ENCODE measurements at regions not wholly inside any gene's neighbourhood (a gene's known extent, or its start where the extent isn't known, plus 50 kb on each side); places are given as distances from the start of the nearest gene placed in this dataset.

DNA sequence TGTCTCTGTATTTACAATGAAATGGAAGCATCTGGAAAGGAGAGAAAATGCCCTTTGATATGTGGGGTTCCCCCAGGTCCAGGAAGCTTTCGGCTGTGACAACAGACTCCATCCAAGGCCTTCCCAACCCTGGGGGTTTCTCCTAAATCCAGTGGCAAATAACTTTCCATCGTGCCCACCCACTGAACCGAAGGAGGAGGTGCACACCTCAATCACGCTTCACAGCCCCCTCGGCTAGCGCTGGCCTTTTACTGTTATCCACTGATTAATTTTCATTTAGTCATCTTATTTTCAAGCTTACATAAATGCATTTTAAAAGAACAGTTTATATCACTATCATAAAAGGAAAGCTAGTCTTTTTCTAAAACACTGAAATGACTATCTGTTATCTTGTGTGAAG is 286.8 kb upstream of the ZMIZ1 start:
- no peak for DNase-seq (ENCODE audit: low read depth in 2 of 3, low spot score in 2 of 3)

- DNase-seq (ENCODE audit: low read depth in 2 of 3, low spot score in 2 of 3) = no peak
Measured at GRCh38 chr10:78782441-78782840, 286.3 kb upstream of the ZMIZ1 start.

DNA sequence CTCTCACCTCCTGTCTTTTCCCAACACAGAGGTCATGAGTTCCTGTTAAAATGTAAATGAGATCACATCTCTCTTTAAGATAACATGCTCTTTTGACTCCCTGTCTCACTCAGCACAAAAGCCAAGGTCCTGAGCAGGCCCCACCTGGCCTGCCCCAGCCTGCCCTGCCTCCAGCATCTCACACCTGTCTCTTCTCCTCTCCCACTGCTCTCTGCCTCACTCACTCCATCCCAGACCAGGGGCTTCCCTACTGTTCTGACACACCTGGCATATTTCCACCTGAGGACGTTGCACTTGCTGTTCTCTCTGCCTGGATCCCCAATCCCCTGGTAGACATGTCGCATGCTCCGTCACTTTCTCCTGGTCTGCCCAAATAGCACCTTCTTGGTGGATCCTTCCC is 285.0 kb upstream of the ZMIZ1 start:
- DNase-seq (ENCODE audit: low read depth in 2 of 3, low spot score in 2 of 3) = no peak

- no peak for DNase-seq (ENCODE audit: low read depth in 2 of 3, low spot score in 2 of 3)
Measured at GRCh38 chr10:78784546-78784945, 284.2 kb upstream of the ZMIZ1 start.

- DNase-seq (ENCODE audit: low read depth in 2 of 3, low spot score in 2 of 3) = no peak
Measured at GRCh38 chr10:78785066-78785465, 283.7 kb upstream of the ZMIZ1 start.

DNA sequence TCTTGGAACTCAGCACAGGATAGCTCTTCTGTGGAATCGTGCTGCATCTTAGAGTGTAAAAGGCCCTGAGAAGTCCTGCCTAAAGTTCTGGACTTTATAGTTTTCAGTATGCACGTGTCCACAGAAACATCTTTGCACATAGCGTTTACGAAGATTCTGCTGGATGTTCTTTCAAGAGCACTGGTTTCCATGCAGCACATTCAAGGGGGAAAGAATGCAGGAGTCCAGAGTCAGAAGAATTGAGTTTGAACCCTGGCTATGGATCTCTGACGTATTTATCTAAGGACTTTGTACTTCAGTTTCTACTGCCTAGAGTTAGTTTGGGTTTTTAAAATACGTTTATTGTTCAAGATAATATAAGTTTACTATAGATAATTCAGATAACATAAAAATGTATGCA is 282.8 kb upstream of the ZMIZ1 start:
- DNase-seq (ENCODE audit: low read depth in 2 of 3, low spot score in 2 of 3) = no peak

DNA sequence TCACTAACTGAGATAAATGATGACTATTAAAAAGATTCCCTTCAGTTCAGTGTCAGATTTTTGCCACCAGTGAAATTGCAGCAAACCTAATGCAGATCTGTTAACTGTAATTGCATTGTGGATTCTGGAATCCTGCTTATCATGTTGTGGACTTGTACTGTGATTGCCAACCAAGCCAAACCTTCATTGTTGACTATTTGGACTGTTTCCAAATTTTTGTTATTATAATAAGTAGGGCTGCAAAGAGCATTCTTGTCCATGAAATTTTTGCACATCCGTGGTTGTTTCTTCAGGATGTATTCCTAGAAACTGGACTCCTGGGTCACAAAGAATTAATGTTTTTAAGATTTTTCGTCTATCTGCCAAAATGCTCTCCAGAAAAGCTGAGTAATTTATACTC is 281.6 kb upstream of the ZMIZ1 start:
- no peak for DNase-seq (ENCODE audit: low read depth in 2 of 3, low spot score in 2 of 3)

- DNase-seq (ENCODE audit: low read depth in 2 of 3, low spot score in 2 of 3) = no peak
Measured at GRCh38 chr10:78794736-78795455, 273.9 kb upstream of the ZMIZ1 start.

GRCh38 chr10:78798976-78799730 is 269.6 kb upstream of the ZMIZ1 start:
- no peak for DNase-seq (ENCODE audit: low read depth in 2 of 3, low spot score in 2 of 3)

DNA sequence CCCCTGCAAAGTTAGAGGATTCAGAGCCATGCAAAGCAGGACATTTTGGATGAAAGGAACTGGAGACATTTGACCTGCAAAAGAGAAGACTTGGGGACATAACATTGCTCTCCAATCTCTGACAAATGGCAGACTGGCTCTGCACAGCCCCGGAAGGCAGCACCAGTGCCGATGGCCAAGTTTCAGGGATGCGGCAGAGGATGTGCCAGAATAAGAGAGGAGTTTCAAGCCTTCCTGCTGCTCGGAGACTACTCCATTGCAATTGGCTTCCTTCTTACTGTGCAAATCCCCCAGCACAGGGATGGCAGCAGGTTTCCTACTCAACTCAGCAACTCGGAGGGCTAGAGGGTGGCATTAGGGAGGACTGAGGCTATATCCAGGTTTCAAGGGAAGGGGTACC is 268.8 kb upstream of the ZMIZ1 start:
- DNase-seq (ENCODE audit: low read depth in 2 of 3, low spot score in 2 of 3) = no peak

DNA sequence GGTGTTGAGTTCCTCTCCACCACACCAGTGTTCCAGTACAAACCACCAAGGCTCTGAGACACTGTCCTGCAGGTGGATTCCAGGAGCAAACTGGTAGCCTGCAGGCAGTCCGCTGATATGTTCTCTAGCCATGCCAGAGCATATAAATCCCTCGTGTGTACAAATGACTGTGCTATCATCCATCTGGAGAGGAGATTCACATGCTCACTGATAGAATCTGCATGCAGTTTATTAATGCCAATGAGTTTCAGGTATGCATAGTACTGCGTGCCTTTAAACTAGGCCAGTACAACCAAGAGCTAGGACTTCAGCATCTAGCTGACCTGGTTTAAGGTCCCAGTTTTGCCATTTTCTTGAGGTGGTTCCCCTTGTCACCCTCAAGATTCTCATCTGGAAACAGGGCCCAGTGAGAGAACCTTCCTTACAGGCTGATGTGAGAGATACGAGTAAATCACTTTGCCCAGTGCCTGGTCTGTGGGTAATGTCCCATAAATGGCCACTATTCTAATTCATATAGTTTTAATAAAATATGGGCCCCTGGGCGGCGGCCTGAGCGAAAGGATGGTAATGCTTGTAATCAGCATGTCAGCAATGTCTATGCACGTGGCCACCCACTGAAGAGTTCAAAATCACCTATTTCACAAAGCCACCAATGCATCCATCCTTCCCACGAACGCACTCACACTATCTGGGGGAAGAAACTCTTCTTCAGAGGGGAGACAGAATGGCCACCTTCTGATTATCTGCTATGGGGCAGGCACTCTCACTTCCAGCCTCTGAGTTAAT is 268.0 kb upstream of the ZMIZ1 start:
- DNase-seq (ENCODE audit: low read depth in 2 of 3, low spot score in 2 of 3) = no peak

- no peak for DNase-seq (ENCODE audit: low read depth in 2 of 3, low spot score in 2 of 3)
Measured at GRCh38 chr10:78802431-78802830, 266.3 kb upstream of the ZMIZ1 start.

DNA sequence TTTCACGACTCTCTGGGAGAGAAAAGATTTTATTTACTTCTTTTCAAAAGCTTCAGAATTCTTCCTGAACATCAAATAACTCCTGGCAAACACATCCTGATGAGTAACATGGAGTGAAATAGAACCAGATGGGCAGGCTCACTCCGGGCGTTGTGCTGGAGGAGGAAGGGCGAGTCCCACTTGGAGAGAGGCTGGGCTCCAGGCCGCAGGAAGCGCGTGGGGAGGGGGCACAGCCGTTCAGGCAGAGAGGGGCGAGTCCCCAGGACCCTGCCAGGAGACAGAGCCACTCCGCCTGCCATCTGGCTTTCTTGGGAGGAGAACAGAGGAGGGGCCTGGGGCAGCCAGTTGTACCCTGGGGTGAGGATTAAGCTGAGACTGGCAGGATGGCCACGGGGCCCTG is 265.9 kb upstream of the ZMIZ1 start:
- no peak for DNase-seq (ENCODE audit: low read depth in 2 of 3, low spot score in 2 of 3)

DNA sequence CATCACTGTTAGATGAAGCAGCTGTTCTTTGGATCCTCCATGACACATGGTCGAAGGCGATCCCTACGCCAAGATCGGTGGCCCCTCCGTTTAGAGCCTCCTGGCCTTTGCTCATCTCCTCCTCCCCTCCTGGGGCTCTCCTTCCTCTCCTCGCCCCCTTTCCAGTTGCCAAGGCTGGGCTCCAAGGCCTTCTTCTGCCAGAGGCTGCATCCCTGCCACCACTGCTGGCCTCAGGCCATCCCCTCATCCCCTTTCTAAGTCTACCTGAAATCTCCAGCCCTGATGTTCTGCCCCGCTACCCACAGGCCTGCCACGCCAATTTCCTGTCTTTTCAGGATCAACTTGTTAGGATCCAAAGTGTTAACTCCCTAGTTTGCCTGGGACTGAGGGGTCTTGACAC is 265.1 kb upstream of the ZMIZ1 start:
- DNase-seq (ENCODE audit: low read depth in 2 of 3, low spot score in 2 of 3) = no peak

DNA sequence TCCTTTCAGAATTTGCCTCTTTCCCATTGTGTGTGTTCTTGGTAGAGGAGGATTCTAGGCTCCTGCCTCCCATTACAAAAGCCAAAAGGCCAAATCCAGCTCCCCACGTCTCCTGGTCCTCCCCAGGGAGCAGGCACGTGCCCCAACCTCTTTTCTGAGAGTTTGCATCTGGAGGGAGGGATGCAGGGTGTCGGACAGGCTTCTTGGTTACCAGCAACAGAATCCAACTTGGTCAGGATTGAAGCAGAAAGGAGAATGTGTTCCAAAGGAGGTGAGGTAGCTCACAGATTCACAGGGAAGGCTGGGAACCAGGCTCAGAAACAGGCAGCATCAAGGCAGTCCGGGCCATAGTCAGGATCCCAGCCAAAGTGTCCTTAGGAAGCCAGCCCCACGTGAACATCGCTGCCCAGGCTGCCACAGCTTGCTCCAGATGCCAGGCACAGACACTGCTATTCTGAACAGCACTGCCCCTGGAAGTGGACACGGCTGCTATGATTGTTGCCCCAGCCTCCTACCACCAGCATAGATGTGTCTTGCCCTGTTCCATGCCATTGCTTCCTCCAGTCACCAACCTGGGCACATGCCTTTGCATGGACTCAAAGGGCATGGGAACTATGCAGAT is 264.2 kb upstream of the ZMIZ1 start:
- no peak for DNase-seq (ENCODE audit: low read depth in 2 of 3, low spot score in 2 of 3)

DNA sequence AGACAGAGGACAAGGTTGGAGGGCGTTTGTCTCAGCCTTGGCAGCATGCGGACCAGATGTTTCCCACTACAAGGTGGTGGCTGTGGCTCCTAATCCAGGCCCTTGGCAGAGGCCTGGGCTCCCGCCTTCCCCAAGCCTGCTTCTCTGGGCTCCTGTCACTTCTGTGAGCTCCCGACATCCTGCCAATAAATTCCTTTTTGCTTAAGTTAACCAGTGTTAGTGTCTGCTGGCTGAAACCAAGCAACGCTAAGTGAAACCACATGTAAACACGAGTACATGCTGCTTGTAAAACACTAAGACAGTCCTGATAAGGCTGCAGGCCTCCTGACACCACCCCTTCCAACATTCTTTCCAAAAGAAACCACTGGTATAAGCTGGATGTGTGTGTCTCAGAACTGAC is 263.6 kb upstream of the ZMIZ1 start:
- no peak for DNase-seq (ENCODE audit: low read depth in 2 of 3, low spot score in 2 of 3)

DNA sequence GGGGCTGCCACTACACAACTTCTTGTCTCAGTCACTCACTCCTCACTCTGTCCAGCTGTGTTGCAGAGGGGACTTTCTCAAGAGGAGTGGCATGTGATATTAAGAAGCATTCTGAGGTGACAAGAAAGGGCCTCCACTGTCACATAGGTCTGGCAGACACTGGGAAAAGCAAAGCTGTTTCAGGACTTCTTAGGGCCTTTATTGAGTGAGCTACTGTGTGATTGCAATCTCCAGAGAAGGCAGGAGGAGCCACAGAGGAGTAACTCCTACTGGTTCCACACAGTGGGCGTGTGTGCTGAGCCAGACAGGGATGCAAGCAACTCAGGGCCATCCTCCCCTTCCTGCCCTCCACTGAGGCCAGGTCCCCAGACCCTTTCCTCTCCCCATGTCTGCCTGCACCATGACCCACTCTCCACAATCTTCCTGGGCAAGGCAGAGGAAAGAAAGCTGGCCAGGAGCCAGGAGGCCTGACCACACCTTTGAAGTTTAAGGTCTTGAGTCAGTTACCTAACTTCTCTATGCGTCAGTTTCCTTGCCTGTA is 262.0 kb upstream of the ZMIZ1 start:
- no peak for DNase-seq (ENCODE audit: low read depth in 2 of 3, low spot score in 2 of 3)

- no peak for DNase-seq (ENCODE audit: low read depth in 2 of 3, low spot score in 2 of 3)
Measured at GRCh38 chr10:78807504-78808203, 261.1 kb upstream of the ZMIZ1 start.

- DNase-seq (ENCODE audit: low read depth in 2 of 3, low spot score in 2 of 3) = no peak
Measured at GRCh38 chr10:78808286-78808685, 260.5 kb upstream of the ZMIZ1 start.

- no peak for DNase-seq (ENCODE audit: low read depth in 2 of 3, low spot score in 2 of 3)
Measured at GRCh38 chr10:78808736-78809367, 259.9 kb upstream of the ZMIZ1 start.

Data from hematopoietic multipotent progenitor cell (in vitro differentiated cells).